Adipocyte (in vitro differentiated cells): ENCODE measurements at regions not wholly inside any gene's neighbourhood (a gene's known extent, or its start where the extent isn't known, plus 50 kb on each side); places are given as distances from the start of the nearest gene placed in this dataset.

ENCODE experiments used
- DNase-seq: peaks from one replicate; pipeline ENCODE4 v3.0.0-alpha.2; 2015; ENCODE audit warnings: low read depth
- H3K27me3 ChIP-seq: replicated peaks from 2 replicates; pipeline ENCODE4 v1.7.0; 2013; ENCODE audit warnings: mild to moderate bottlenecking, low read length, moderate library complexity; ENCODE audit not compliant: control insufficient read depth, insufficient read depth
- H3K36me3 ChIP-seq: 2 replicates; pipeline ENCODE4 v1.7.0; 2013; ENCODE audit warnings: low read length, mild to moderate bottlenecking, moderate library complexity; ENCODE audit not compliant: control insufficient read depth, insufficient read depth, severe bottlenecking
- H3K4me1 ChIP-seq: 2 replicates; pipeline ENCODE4 v1.7.0; 2013; ENCODE audit warnings: mild to moderate bottlenecking, low read length, moderate library complexity; ENCODE audit not compliant: control insufficient read depth, insufficient read depth
- H3K4me3 ChIP-seq: 2 replicates; pipeline ENCODE4 v1.7.0; 2013; ENCODE audit warnings: mild to moderate bottlenecking, low read length, moderate library complexity
- H3K9ac ChIP-seq: 2 replicates; pipeline ENCODE4 v1.7.0; 2013; ENCODE audit warnings: mild to moderate bottlenecking, low read length, moderate library complexity
- H3K9me3 ChIP-seq: 2 replicates; pipeline ENCODE4 v1.7.0; 2013; ENCODE audit warnings: mild to moderate bottlenecking, low read length, moderate library complexity; ENCODE audit not compliant: control insufficient read depth

- Histone ChIP-seq H3K27me3 (no peaks in the 10 kb centered on the region), H3K4me1 (peaks cover 13% of the 10 kb centered on the region), H3K36me3 (no peaks in the 10 kb centered on the region), H3K4me3 (no peak overlapping the region), H3K9ac (no peak overlapping the region), H3K9me3 (no peaks in the 10 kb centered on the region)
- DNase-seq, result no peak
These were observed 81.1 kb upstream of the SGCD start for GRCh38 chr5:156245895-156246294.

- Histone ChIP-seq H3K9ac (no peak overlapping the region), H3K4me1 (no peaks in the 10 kb centered on the region), H3K4me3 (no peak overlapping the region), H3K36me3 (no peaks in the 10 kb centered on the region), H3K9me3 (no peaks in the 10 kb centered on the region), H3K27me3 (no peaks in the 10 kb centered on the region)
- DNase-seq, result no peak
These were observed 75.9 kb upstream of the SGCD start for GRCh38 chr5:156251076-156251475.

GRCh38 chr5:156253130-156253529, 73.8 kb upstream of the SGCD start:
- H3K27me3 ChIP-seq, result no peaks in the 10 kb centered on the region
- no peaks in the 10 kb centered on the region for H3K9me3 ChIP-seq
- H3K9ac ChIP-seq, result no peak overlapping the region
- H3K4me3 ChIP-seq, result no peak overlapping the region
- no peak for DNase-seq
- no peaks in the 10 kb centered on the region for H3K36me3 ChIP-seq
- no peaks in the 10 kb centered on the region for H3K4me1 ChIP-seq

GRCh38 chr5:156254196-156254595, 72.8 kb upstream of the SGCD start:
- no peak for DNase-seq

GRCh38 chr5:156256642-156257041, 70.3 kb upstream of the SGCD start:
- H3K27me3 ChIP-seq, result no peaks in the 10 kb centered on the region
- H3K9me3 ChIP-seq, result no peaks in the 10 kb centered on the region
- no peak for DNase-seq
- no peak overlapping the region for H3K4me3 ChIP-seq
- no peaks in the 10 kb centered on the region for H3K36me3 ChIP-seq
- H3K4me1 ChIP-seq, result peaks cover 3% of the 10 kb centered on the region
- H3K9ac ChIP-seq, result no peak overlapping the region

More at GRCh38 chr5:156254196-156254595, 72.8 kb upstream of the SGCD start:
- Histone ChIP-seq H3K4me3 (no peak overlapping the region), H3K36me3 (no peaks in the 10 kb centered on the region), H3K27me3 (no peaks in the 10 kb centered on the region), H3K4me1 (peaks cover 3% of the 10 kb centered on the region), H3K9ac (no peak overlapping the region), H3K9me3 (no peaks in the 10 kb centered on the region)

- no peak overlapping the region for H3K4me3 ChIP-seq
- no peak for DNase-seq
- no peak overlapping the region for H3K9ac ChIP-seq
These were observed 68.0 kb upstream of the SGCD start for GRCh38 chr5:156258934-156259333.

GRCh38 chr5:156259618-156260017, 67.3 kb upstream of the SGCD start:
- no peaks in the 10 kb centered on the region for H3K9me3 ChIP-seq
- peaks cover 3% of the 10 kb centered on the region for H3K4me1 ChIP-seq
- H3K4me3 ChIP-seq, result no peak overlapping the region
- H3K27me3 ChIP-seq, result no peaks in the 10 kb centered on the region
- H3K36me3 ChIP-seq, result no peaks in the 10 kb centered on the region
- H3K9ac ChIP-seq, result no peak overlapping the region
- no peak for DNase-seq

More at GRCh38 chr5:156258934-156259333, 68.0 kb upstream of the SGCD start:
- Histone ChIP-seq H3K27me3 (no peaks in the 10 kb centered on the region), H3K9me3 (no peaks in the 10 kb centered on the region), H3K4me1 (peaks cover 3% of the 10 kb centered on the region), H3K36me3 (no peaks in the 10 kb centered on the region)

GRCh38 chr5:156261275-156261939, 65.6 kb upstream of the SGCD start:
- Histone ChIP-seq H3K27me3 (no peaks in the 10 kb centered on the region), H3K36me3 (no peaks in the 10 kb centered on the region), H3K9ac (no peak overlapping the region), H3K4me3 (no peak overlapping the region), H3K9me3 (no peaks in the 10 kb centered on the region), H3K4me1 (peaks cover 3% of the 10 kb centered on the region)
- no peak for DNase-seq

GRCh38 chr5:156271569-156271968, 55.4 kb upstream of the SGCD start:
- Histone ChIP-seq H3K9ac (no peak overlapping the region), H3K27me3 (no peaks in the 10 kb centered on the region), H3K36me3 (no peaks in the 10 kb centered on the region), H3K9me3 (peaks cover 9% of the 10 kb centered on the region), H3K4me3 (no peak overlapping the region), H3K4me1 (no peaks in the 10 kb centered on the region)
- no peak for DNase-seq

- H3K36me3 ChIP-seq, result no peaks in the 10 kb centered on the region
- H3K9me3 ChIP-seq, result peaks cover 9% of the 10 kb centered on the region
- no peak for DNase-seq
- H3K4me3 ChIP-seq, result no peak overlapping the region
- H3K9ac ChIP-seq, result no peak overlapping the region
- H3K4me1 ChIP-seq, result no peaks in the 10 kb centered on the region
- H3K27me3 ChIP-seq, result no peaks in the 10 kb centered on the region
These were observed 54.8 kb upstream of the SGCD start for GRCh38 chr5:156272139-156272538.

- Histone ChIP-seq H3K4me3 (no peak overlapping the region), H3K27me3 (no peaks in the 10 kb centered on the region), H3K9ac (no peak overlapping the region), H3K9me3 (peaks cover 9% of the 10 kb centered on the region), H3K4me1 (no peaks in the 10 kb centered on the region), H3K36me3 (no peaks in the 10 kb centered on the region)
- no peak for DNase-seq
These were observed 53.6 kb upstream of the SGCD start for GRCh38 chr5:156273325-156273724.

- Histone ChIP-seq H3K4me3 (no peak overlapping the region), H3K9me3 (peaks cover 8% of the 10 kb centered on the region), H3K27me3 (no peaks in the 10 kb centered on the region), H3K4me1 (no peaks in the 10 kb centered on the region), H3K36me3 (no peaks in the 10 kb centered on the region), H3K9ac (no peak overlapping the region)
- DNase-seq, result peak; percentile 11
These were observed 52.5 kb upstream of the SGCD start for GRCh38 chr5:156274453-156274852.
